C4-2B (cell line): ENCODE measurements at regions not wholly inside any gene's neighbourhood (a gene's known extent, or its start where the extent isn't known, plus 50 kb on each side); places are given as distances from the start of the nearest gene placed in this dataset.

Source experiments
- ZFX ChIP-seq: fragments of 450-650 bp; IDR thresholded peaks from 2 replicates; pipeline ENCODE4 v1.6.1; 2017
- TF ChIP-seq, protein P1 (sequence below): fragments of 450-650 bp; conservative IDR thresholded peaks from 2 replicates; pipeline ENCODE4 v1.5.1; 2017; ENCODE audit warnings: mild to moderate bottlenecking

DNA sequence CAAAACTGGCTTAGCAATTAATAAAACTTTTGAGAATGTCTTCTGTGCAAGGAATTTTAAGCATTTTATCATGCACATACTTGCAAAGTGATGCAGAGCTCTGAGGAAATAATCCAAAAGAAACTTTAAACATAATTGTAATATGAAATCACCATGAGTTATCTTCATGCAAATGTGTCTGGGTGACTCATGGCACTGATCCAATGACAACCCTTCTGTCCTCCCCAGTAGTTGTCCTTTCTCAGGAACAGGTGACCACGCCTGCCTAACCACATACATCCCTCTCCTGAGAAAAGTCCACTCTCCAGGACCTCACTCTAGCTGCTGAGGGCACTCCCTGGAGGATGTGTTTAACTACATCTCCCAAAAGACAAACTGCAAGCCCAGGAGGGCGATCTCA is 530.6 kb upstream of the IL12A start:
- TF ChIP-seq, protein P1, sequence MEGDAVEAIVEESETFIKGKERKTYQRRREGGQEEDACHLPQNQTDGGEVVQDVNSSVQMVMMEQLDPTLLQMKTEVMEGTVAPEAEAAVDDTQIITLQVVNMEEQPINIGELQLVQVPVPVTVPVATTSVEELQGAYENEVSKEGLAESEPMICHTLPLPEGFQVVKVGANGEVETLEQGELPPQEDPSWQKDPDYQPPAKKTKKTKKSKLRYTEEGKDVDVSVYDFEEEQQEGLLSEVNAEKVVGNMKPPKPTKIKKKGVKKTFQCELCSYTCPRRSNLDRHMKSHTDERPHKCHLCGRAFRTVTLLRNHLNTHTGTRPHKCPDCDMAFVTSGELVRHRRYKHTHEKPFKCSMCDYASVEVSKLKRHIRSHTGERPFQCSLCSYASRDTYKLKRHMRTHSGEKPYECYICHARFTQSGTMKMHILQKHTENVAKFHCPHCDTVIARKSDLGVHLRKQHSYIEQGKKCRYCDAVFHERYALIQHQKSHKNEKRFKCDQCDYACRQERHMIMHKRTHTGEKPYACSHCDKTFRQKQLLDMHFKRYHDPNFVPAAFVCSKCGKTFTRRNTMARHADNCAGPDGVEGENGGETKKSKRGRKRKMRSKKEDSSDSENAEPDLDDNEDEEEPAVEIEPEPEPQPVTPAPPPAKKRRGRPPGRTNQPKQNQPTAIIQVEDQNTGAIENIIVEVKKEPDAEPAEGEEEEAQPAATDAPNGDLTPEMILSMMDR = no peak
- TF ChIP-seq ZFX = no peak
